HuH-7.5 (cell line): ENCODE measurements at regions not wholly inside any gene's neighbourhood (a gene's known extent, or its start where the extent isn't known, plus 50 kb on each side); places are given as distances from the start of the nearest gene placed in this dataset.
"Not testable (repeated sequence)": the region's sequence is repeated elsewhere in the genome, so short reads cannot be mapped to it uniquely, and the experiment has no call there.

Experiments
- DNase-seq: peaks from one replicate; pipeline ENCODE4 v3.0.0; 2011; ENCODE audit warnings: low spot score

GRCh38 chr3:163786416-163786815 lies 1291.9 kb downstream of the SI start:
- no peak for DNase-seq

GRCh38 chr3:163785693-163786092 lies 1292.6 kb downstream of the SI start:
- no peak for DNase-seq

- DNase-seq, result no peak
These were observed 1298.6 kb downstream of the SI start for GRCh38 chr3:163779396-163780344.

GRCh38 chr3:163776743-163777142 lies 1301.6 kb downstream of the SI start:
- DNase-seq, result no peak

- no peak for DNase-seq
These were observed 1305.2 kb downstream of the SI start for GRCh38 chr3:163773136-163773535.

- DNase-seq, result no peak
These were observed 1310.2 kb downstream of the SI start for GRCh38 chr3:163768048-163768447.

GRCh38 chr3:163766112-163766511 lies 1312.2 kb downstream of the SI start:
- DNase-seq, result no peak

GRCh38 chr3:163753033-163753432 lies 1325.3 kb downstream of the SI start:
- DNase-seq, result no peak

GRCh38 chr3:163745204-163745603 lies 1333.1 kb downstream of the SI start:
- no peak for DNase-seq

- DNase-seq, result no peak
These were observed 1342.9 kb downstream of the SI start for GRCh38 chr3:163735394-163735793.

- no peak for DNase-seq
These were observed 1347.6 kb downstream of the SI start for GRCh38 chr3:163730684-163731083.

- no peak for DNase-seq
These were observed 1352.2 kb downstream of the SI start for GRCh38 chr3:163726125-163726524.

- DNase-seq, result no peak
These were observed 1355.9 kb downstream of the SI start for GRCh38 chr3:163722405-163722804.

- DNase-seq, result no peak
These were observed 1356.7 kb downstream of the SI start for GRCh38 chr3:163721596-163721995.

GRCh38 chr3:163717377-163717776 lies 1360.9 kb downstream of the SI start:
- no peak for DNase-seq

GRCh38 chr3:163708428-163708827 lies 1369.9 kb downstream of the SI start:
- no peak for DNase-seq

- no peak for DNase-seq
These were observed 1370.6 kb downstream of the SI start for GRCh38 chr3:163707659-163708058.

GRCh38 chr3:163698221-163698620 lies 1380.1 kb downstream of the SI start:
- DNase-seq, result not testable (repeated sequence)

- no peak for DNase-seq
These were observed 1385.8 kb downstream of the SI start for GRCh38 chr3:163692494-163692893.

GRCh38 chr3:163684651-163685050 lies 1393.6 kb downstream of the SI start:
- DNase-seq, result no peak

- no peak for DNase-seq
These were observed 1405.3 kb downstream of the SI start for GRCh38 chr3:163672954-163673353.

GRCh38 chr3:163671201-163671600 lies 1407.1 kb downstream of the SI start:
- DNase-seq, result no peak

GRCh38 chr3:163664466-163664865 lies 1413.8 kb downstream of the SI start:
- no peak for DNase-seq

GRCh38 chr3:163657088-163657487 lies 1421.2 kb downstream of the SI start:
- no peak for DNase-seq
